ENCODE measurements at regions not wholly inside any gene's neighbourhood (a gene's known extent, or its start where the extent isn't known, plus 50 kb on each side); places are given as distances from the start of the nearest gene placed in this dataset.

DNA sequence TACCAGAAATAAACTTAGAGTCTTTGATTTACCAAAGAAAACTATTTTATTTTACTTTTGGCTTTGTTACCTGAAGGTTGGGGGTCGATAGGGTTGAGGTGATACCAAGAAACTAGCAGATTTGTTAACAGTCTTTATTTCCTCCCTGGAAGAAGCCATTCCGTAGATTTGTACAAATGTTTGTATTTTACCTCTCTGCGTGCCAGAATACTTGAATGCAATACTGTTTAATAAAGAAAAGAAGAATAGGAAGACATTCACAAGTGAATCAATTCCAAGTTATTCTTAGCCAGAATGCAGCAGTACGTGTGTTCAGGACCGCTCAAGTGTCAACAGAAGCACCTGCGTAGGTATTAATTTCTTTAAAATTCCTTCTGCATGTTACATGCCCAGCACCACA is 260.3 kb upstream of the TENM3 start:
- TF ChIP-seq EZH2 (IDR thresholded peaks at IDR 0.05; ENCODE audit: borderline replicate concordance, low read depth, low read length, poor library complexity, severe bottlenecking) (no peak), CTCF (conservative IDR thresholded peaks at IDR 0.05; ENCODE audit: low read depth, low read length) (no peak)
- intact Hi-C loops (cut with micrococcal nuclease; ENCODE audit: unreplicated experiment), result no loop called here
- H3K4me3 ChIP-seq (ENCODE audit: low read depth, low read length, poor library complexity, severe bottlenecking), result no peak overlapping the region
- H3K9me3 ChIP-seq (ENCODE audit: low read depth, low read length, poor library complexity, severe bottlenecking), result no peaks in the 10 kb centered on the region
- DNase-seq (ENCODE audit: low spot score), result no peak
- no TSS peak for BruUV-seq (replicated peaks)
- no peaks in the 10 kb centered on the region for H3K4me1 ChIP-seq (ENCODE audit: insufficient read depth, low read length, poor library complexity, severe bottlenecking)
- ChIA-PET POLR2A (ENCODE audit: low non-redundant PET) (no interaction called here), CTCF (no interaction called here)
- H3K27me3 ChIP-seq (replicated peaks; ENCODE audit: insufficient read depth, low read depth, low read length, poor library complexity), result peaks cover 74% of the 10 kb centered on the region
- no peak overlapping the region for H3K27ac ChIP-seq (ENCODE audit: low read depth, low read length, poor library complexity, severe bottlenecking)
- no peaks in the 10 kb centered on the region for H3K36me3 ChIP-seq (ENCODE audit: insufficient read depth, low read length, poor library complexity, severe bottlenecking)

GRCh38 chr4:181987392-181987791 is 255.8 kb upstream of the TENM3 start:
- POLR2A ChIA-PET (ENCODE audit: low non-redundant PET), result no interaction called here
- no TSS peak for BruUV-seq (replicated peaks)
- intact Hi-C loops (cut with micrococcal nuclease; ENCODE audit: unreplicated experiment), result no loop called here
- TF ChIP-seq CTCF (conservative IDR thresholded peaks at IDR 0.05; ENCODE audit: low read depth, low read length) (no peak), EZH2 (IDR thresholded peaks at IDR 0.05; ENCODE audit: borderline replicate concordance, low read depth, low read length, poor library complexity, severe bottlenecking) (no peak)
- H3K27ac ChIP-seq (ENCODE audit: low read depth, low read length, poor library complexity, severe bottlenecking), result no peak overlapping the region
- no peaks in the 10 kb centered on the region for H3K4me1 ChIP-seq (ENCODE audit: insufficient read depth, low read length, poor library complexity, severe bottlenecking)
- no peak for DNase-seq (ENCODE audit: low spot score)
- CTCF ChIA-PET, result no interaction called here
- no peaks in the 10 kb centered on the region for H3K9me3 ChIP-seq (ENCODE audit: low read depth, low read length, poor library complexity, severe bottlenecking)
- H3K4me3 ChIP-seq (ENCODE audit: low read depth, low read length, poor library complexity, severe bottlenecking), result no peak overlapping the region
- peaks cover 97% of the 10 kb centered on the region for H3K27me3 ChIP-seq (replicated peaks; ENCODE audit: insufficient read depth, low read depth, low read length, poor library complexity)
- no peaks in the 10 kb centered on the region for H3K36me3 ChIP-seq (ENCODE audit: insufficient read depth, low read length, poor library complexity, severe bottlenecking)

GRCh38 chr4:181989071-181989470 is 254.1 kb upstream of the TENM3 start:
- CTCF ChIA-PET, result no interaction called here
- POLR2A ChIA-PET (ENCODE audit: low non-redundant PET), result no interaction called here
- DNase-seq (ENCODE audit: low spot score), result no peak
- no peak overlapping the region for H3K27ac ChIP-seq (ENCODE audit: low read depth, low read length, poor library complexity, severe bottlenecking)
- no TSS peak for BruUV-seq (replicated peaks)
- TF ChIP-seq CTCF (conservative IDR thresholded peaks at IDR 0.05; ENCODE audit: low read depth, low read length), result no peak
- TF ChIP-seq EZH2 (IDR thresholded peaks at IDR 0.05; ENCODE audit: borderline replicate concordance, low read depth, low read length, poor library complexity, severe bottlenecking), result no peak
- no peaks in the 10 kb centered on the region for H3K4me1 ChIP-seq (ENCODE audit: insufficient read depth, low read length, poor library complexity, severe bottlenecking)
- H3K9me3 ChIP-seq (ENCODE audit: low read depth, low read length, poor library complexity, severe bottlenecking), result no peaks in the 10 kb centered on the region
- intact Hi-C loops (cut with micrococcal nuclease; ENCODE audit: unreplicated experiment), result no loop called here
- H3K4me3 ChIP-seq (ENCODE audit: low read depth, low read length, poor library complexity, severe bottlenecking), result no peak overlapping the region
- peaks cover 98% of the 10 kb centered on the region for H3K27me3 ChIP-seq (replicated peaks; ENCODE audit: insufficient read depth, low read depth, low read length, poor library complexity)
- no peaks in the 10 kb centered on the region for H3K36me3 ChIP-seq (ENCODE audit: insufficient read depth, low read length, poor library complexity, severe bottlenecking)
